ENCODE measurements at regions not wholly inside any gene's neighbourhood (a gene's known extent, or its start where the extent isn't known, plus 50 kb on each side); places are given as distances from the start of the nearest gene placed in this dataset.

- TF ChIP-seq EZH2phosphoT487 (IDR thresholded peaks at IDR 0.05; ENCODE audit: insufficient read depth, low read depth) (no peak), EZH2 (IDR thresholded peaks at IDR 0.05; ENCODE audit: insufficient read depth, poor library complexity, severe bottlenecking) (no peak)
These were observed 249.2 kb upstream of the IRX2 start for GRCh38 chr5:3000631-3001030.

Data from GM23248 (cell line).